ENCODE measurements at regions not wholly inside any gene's neighbourhood (a gene's known extent, or its start where the extent isn't known, plus 50 kb on each side); places are given as distances from the start of the nearest gene placed in this dataset.

- H3K27me3 ChIP-seq (ENCODE audit: insufficient read depth, poor library complexity, severe bottlenecking) = peaks cover 2% of the 10 kb centered on the region
- TF ChIP-seq SPI1 (IDR thresholded peaks at IDR 0.05; ENCODE audit: borderline replicate concordance, low read depth) (no peak), GABPA (IDR thresholded peaks at IDR 0.05; ENCODE audit: low read depth) (no peak), CTCF (IDR thresholded peaks at IDR 0.05; ENCODE audit: insufficient read depth, low read length) (no peak), REST (IDR thresholded peaks at IDR 0.05; ENCODE audit: insufficient replicate concordance, low read depth) (no peak), POLR2AphosphoS5 (IDR thresholded peaks at IDR 0.05; ENCODE audit: low read depth) (no peak)
Observed at GRCh38 chr5:175819090-175819425, 52.3 kb upstream of the CPLX2 start.

DNA sequence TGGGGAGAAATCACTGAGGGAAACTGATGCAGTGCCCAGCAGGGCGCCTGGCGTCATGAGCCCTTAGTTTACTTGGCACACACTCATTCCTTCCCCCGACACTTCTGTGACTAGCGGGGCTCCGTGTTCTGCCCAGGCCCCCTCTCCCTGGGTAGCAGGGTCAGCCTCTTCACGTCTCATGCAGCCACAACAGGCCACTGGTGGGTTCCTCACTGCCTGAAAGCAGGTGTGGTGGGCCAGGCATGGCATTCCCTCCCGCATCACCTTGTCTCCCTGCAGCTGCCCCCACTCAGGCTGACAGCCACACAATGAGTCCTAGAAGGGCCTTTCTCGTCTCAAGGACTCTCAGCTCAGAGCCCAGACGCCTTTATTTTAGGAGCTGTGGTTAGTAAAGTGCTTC, 51.1 kb upstream of the CPLX2 start:
- peaks cover 2% of the 10 kb centered on the region for H3K27me3 ChIP-seq (ENCODE audit: insufficient read depth, poor library complexity, severe bottlenecking)
- no peak overlapping the region for H3K4me3 ChIP-seq (replicated peaks; ENCODE audit: insufficient read depth, low read length)
- DNase-seq (ENCODE audit: low read depth in 1 of 2, low spot score in 1 of 2) = no peak
- H3K27ac ChIP-seq (replicated peaks) = no peak overlapping the region
- TF ChIP-seq SPI1 (IDR thresholded peaks at IDR 0.05; ENCODE audit: borderline replicate concordance, low read depth) (no peak), CTCF (IDR thresholded peaks at IDR 0.05; ENCODE audit: insufficient read depth, low read length) (no peak), POLR2AphosphoS5 (IDR thresholded peaks at IDR 0.05; ENCODE audit: low read depth) (no peak), GABPA (IDR thresholded peaks at IDR 0.05; ENCODE audit: low read depth) (no peak), REST (IDR thresholded peaks at IDR 0.05; ENCODE audit: insufficient replicate concordance, low read depth) (no peak)

More at GRCh38 chr5:175819090-175819425, 52.3 kb upstream of the CPLX2 start:
- DNase-seq (ENCODE audit: low read depth in 1 of 2, low spot score in 1 of 2) = no peak
- H3K4me3 ChIP-seq (replicated peaks; ENCODE audit: insufficient read depth, low read length) = no peak overlapping the region
- H3K27ac ChIP-seq (replicated peaks) = no peak overlapping the region
